ENCODE measurements at regions not wholly inside any gene's neighbourhood (a gene's known extent, or its start where the extent isn't known, plus 50 kb on each side); places are given as distances from the start of the nearest gene placed in this dataset.

DNA sequence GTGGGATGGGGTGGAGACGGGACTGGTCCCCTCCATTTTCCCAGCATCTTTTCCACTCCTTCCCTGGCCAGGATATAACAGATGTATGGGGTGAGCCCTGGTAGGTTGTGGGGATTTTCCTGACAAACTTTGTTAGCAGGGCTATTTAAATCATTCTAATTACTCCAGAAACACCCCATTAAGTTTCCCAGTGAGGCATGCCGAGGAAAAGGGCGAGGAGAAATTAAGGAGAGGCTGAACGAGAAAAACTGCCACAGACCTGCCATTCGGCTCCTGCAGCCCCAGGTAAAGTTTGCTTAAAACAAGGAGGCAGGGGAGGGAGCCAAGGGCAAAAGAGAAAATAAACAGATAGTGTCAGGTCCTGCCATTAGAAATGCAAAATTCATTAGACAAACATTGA is 428.2 kb downstream of the BUD13 start:
- no peak overlapping the region for H3K4me3 ChIP-seq
- TF ChIP-seq EHMT2 (IDR thresholded peaks at IDR 0.05; ENCODE audit: low read depth) (no peak), HOXB5 (CRISPR knock-in tag; IDR thresholded peaks at IDR 0.05) (no peak), HOXB13 (CRISPR knock-in tag; IDR thresholded peaks at IDR 0.05; ENCODE audit: low read depth) (no peak), KDM1A (IDR thresholded peaks at IDR 0.05; ENCODE audit: low read depth) (no peak), TFCP2L1 (CRISPR knock-in tag; IDR thresholded peaks at IDR 0.05) (no peak), CHD2 (IDR thresholded peaks at IDR 0.05; ENCODE audit: low read length, partially characterized antibody) (no peak), EP300 (IDR thresholded peaks at IDR 0.05) (no peak), GATA3 (IDR thresholded peaks at IDR 0.05; ENCODE audit: borderline replicate concordance) (no peak), PHF8 (IDR thresholded peaks at IDR 0.05; ENCODE audit: borderline replicate concordance, low read depth) (no peak), RNF2 (IDR thresholded peaks at IDR 0.05; ENCODE audit: borderline replicate concordance, low read depth) (no peak)
- no peaks in the 10 kb centered on the region for H3K9me3 ChIP-seq
- ChIA-PET POLR2A (no interaction called here), CTCF (no interaction called here)
- FAIRE-seq = no peak
- no peaks in the 10 kb centered on the region for H3K4me1 ChIP-seq
- no peak for DNase-seq (ENCODE audit: low read depth in 1 of 2, low spot score in 1 of 2)
- no peak overlapping the region for H3K27ac ChIP-seq
- no peak overlapping the region for H3K4me2 ChIP-seq
- 10% methylated on average over 5 of the region's 5 CpGs for WGBS (ENCODE audit: missing lambda C conversion rate)
- no peak for ATAC-seq

DNA sequence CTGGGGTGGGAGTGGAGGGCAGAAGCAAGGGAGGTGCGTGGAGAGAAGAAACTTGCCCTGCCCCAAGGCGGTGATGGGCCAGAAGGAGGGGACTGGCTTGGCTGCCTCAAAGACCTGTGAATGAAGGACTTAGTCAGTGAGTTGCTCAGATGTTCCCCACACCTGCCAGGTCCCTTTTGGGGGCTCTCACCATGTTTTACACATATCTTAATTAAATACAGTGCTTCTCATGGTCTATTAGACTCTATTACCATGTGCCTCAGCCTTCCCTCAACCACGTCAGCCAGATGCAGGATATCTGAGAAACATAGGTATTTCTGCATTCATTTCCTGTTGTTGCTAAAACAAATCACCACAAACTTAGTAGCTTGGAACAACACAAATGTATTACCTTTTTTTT is 429.5 kb downstream of the BUD13 start:
- WGBS (ENCODE audit: missing lambda C conversion rate) = 13% methylated on average over 3 of the region's 3 CpGs
- no peak for DNase-seq (ENCODE audit: low read depth in 1 of 2, low spot score in 1 of 2)
- H3K9me3 ChIP-seq = no peaks in the 10 kb centered on the region
- no peak overlapping the region for H3K4me3 ChIP-seq
- H3K27ac ChIP-seq = no peak overlapping the region
- H3K4me1 ChIP-seq = no peaks in the 10 kb centered on the region
- ATAC-seq = no peak
- ChIA-PET POLR2A (no interaction called here), CTCF (interaction anchor here (0.6 kb wide), 1 partner anchor 263 kb away, joined by 3 read pairs; no protein-coding TSS in a partner anchor)
- H3K4me2 ChIP-seq = no peak overlapping the region
- TF ChIP-seq FOSL2 (IDR thresholded peaks at IDR 0.05) (no peak), FOSL2 (CRISPR knock-in tag; IDR thresholded peaks at IDR 0.05) (no peak), HOXB5 (CRISPR knock-in tag; IDR thresholded peaks at IDR 0.05) (no peak), PHF8 (IDR thresholded peaks at IDR 0.05; ENCODE audit: borderline replicate concordance, low read depth) (no peak), POLR2AphosphoS2 (conservative IDR thresholded peaks at IDR 0.05; ENCODE audit: low read length) (no peak), EP300 (IDR thresholded peaks at IDR 0.05) (no peak)
- TF ChIP-seq, protein P1, sequence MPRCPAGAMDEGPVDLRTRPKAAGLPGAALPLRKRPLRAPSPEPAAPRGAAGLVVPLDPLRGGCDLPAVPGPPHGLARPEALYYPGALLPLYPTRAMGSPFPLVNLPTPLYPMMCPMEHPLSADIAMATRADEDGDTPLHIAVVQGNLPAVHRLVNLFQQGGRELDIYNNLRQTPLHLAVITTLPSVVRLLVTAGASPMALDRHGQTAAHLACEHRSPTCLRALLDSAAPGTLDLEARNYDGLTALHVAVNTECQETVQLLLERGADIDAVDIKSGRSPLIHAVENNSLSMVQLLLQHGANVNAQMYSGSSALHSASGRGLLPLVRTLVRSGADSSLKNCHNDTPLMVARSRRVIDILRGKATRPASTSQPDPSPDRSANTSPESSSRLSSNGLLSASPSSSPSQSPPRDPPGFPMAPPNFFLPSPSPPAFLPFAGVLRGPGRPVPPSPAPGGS (IDR thresholded peaks at IDR 0.05) = no peak
- TF ChIP-seq, protein P2, sequence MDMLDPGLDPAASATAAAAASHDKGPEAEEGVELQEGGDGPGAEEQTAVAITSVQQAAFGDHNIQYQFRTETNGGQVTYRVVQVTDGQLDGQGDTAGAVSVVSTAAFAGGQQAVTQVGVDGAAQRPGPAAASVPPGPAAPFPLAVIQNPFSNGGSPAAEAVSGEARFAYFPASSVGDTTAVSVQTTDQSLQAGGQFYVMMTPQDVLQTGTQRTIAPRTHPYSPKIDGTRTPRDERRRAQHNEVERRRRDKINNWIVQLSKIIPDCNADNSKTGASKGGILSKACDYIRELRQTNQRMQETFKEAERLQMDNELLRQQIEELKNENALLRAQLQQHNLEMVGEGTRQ (IDR thresholded peaks at IDR 0.05) = no peak
- no peak for FAIRE-seq

DNA sequence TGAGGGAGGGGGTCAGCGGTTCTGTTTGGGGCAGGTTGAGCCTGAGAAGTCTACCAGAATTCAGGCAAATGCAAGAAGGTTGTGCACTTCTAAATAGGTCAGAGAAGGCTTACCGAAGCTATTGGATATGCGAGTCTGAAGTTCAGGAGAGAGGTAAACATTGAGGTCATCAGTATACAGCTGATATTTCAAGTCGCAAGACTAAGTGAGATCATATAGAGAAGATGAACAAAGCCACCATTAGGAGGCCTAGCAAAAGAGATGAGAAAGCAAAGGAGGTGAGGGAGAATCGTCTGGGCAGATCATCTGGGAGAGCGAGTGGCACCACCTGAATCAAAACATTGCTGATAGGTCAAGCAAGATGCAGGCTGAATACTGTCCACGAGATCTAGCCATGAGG is 430.6 kb downstream of the BUD13 start:
- Histone ChIP-seq H3K4me2 (no peak overlapping the region), H3K4me3 (no peak overlapping the region), H3K4me1 (no peaks in the 10 kb centered on the region), H3K9me3 (no peaks in the 10 kb centered on the region), H3K27ac (no peak overlapping the region)
- no peak for FAIRE-seq
- TF ChIP-seq ZFP36 (IDR thresholded peaks at IDR 0.05; ENCODE audit: borderline replicate concordance, partially characterized antibody) (no peak), NPAS2 (CRISPR knock-in tag; IDR thresholded peaks at IDR 0.05; ENCODE audit: borderline replicate concordance) (no peak), RARB (CRISPR knock-in tag; IDR thresholded peaks at IDR 0.05) (no peak), EHMT2 (IDR thresholded peaks at IDR 0.05; ENCODE audit: low read depth) (no peak), TFCP2L1 (CRISPR knock-in tag; IDR thresholded peaks at IDR 0.05) (no peak), ZSCAN20 (CRISPR knock-in tag; IDR thresholded peaks at IDR 0.05) (no peak), FOSB (CRISPR knock-in tag; IDR thresholded peaks at IDR 0.05) (no peak), EP300 (IDR thresholded peaks at IDR 0.05) (no peak), KDM5A (IDR thresholded peaks at IDR 0.05) (no peak), RCOR1 (IDR thresholded peaks at IDR 0.05; ENCODE audit: low read depth, low read length) (no peak), CEBPB (IDR thresholded peaks at IDR 0.05) (no peak), HEYL (CRISPR knock-in tag; IDR thresholded peaks at IDR 0.05) (no peak), SREBF2 (IDR thresholded peaks at IDR 0.05) (no peak)
- TF ChIP-seq, protein P3, sequence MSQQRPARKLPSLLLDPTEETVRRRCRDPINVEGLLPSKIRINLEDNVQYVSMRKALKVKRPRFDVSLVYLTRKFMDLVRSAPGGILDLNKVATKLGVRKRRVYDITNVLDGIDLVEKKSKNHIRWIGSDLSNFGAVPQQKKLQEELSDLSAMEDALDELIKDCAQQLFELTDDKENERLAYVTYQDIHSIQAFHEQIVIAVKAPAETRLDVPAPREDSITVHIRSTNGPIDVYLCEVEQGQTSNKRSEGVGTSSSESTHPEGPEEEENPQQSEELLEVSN (IDR thresholded peaks at IDR 0.05; ENCODE audit: borderline replicate concordance, low read depth) = no peak
- TF ChIP-seq, protein P4, sequence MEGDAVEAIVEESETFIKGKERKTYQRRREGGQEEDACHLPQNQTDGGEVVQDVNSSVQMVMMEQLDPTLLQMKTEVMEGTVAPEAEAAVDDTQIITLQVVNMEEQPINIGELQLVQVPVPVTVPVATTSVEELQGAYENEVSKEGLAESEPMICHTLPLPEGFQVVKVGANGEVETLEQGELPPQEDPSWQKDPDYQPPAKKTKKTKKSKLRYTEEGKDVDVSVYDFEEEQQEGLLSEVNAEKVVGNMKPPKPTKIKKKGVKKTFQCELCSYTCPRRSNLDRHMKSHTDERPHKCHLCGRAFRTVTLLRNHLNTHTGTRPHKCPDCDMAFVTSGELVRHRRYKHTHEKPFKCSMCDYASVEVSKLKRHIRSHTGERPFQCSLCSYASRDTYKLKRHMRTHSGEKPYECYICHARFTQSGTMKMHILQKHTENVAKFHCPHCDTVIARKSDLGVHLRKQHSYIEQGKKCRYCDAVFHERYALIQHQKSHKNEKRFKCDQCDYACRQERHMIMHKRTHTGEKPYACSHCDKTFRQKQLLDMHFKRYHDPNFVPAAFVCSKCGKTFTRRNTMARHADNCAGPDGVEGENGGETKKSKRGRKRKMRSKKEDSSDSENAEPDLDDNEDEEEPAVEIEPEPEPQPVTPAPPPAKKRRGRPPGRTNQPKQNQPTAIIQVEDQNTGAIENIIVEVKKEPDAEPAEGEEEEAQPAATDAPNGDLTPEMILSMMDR (IDR thresholded peaks at IDR 0.05) = no peak
- CTCF ChIA-PET = no interaction called here
- POLR2A ChIA-PET = no interaction called here
- DNase-seq (ENCODE audit: low read depth in 1 of 2, low spot score in 1 of 2) = no peak
- no peak for ATAC-seq
- WGBS (ENCODE audit: missing lambda C conversion rate) = 23% methylated on average over 7 of the region's 7 CpGs
